Globus pallidus (tissue), 1 donor: ENCODE measurements at regions not wholly inside any gene's neighbourhood (a gene's known extent, or its start where the extent isn't known, plus 50 kb on each side); places are given as distances from the start of the nearest gene placed in this dataset.

Source experiments
- DNase-seq: peaks from one replicate; pipeline ENCODE4 v3.0.0-alpha.2; 2015; ENCODE audit warnings: low spot score

DNA sequence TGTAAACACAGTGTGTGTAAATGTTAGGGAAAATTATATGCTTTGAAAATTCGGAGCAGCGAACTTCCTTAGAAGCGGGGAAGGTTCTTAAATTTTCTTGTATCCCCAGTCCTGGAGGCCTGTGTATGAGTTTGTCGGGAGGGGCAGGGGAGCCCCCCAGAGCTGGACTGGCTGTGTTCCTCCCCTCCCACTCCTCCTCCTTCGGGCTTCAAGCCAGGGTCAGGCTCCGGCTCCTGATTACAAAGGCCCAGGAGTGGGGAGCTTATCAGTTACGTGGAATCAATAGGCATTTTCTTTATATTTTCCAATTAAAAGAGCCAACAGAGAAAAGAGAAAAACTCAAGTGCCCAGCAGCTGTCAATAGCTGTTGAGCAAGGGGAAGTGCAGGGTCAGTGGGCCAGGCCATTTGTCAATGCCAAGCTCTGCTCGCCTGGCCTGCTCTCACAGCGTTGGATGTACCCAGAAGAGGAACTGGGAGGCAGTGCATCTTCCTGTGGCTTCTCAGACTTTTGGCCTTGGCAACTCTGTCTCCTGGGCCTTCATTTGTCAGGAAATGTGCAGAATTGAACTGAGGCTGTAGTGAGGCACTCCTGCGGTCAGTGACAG, 156.9 kb upstream of the PCBD1 start:
- peak; percentile 37 for DNase-seq

DNA sequence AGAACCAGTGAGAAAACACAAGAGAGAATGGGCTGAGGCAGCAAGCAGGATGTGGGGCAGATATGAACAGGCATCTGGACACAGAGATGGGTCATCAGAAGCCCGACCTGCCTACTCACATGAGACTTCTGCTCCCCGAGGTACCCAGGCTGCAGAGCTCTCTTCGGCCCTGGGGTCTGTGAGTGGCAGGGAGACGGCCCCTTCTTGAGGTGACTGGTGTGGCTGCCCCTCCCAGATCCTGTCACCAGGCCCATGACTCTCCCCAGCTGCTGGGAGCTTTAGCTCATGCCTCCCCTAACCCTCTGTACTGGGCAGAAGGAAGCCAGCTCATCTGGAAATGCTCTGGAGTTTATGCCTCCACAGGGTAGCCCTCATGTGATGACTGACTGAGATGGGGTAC, 157.6 kb upstream of the PCBD1 start:
- no peak for DNase-seq

- DNase-seq, result no peak
Measured at GRCh38 chr10:71046747-71047146, 158.4 kb upstream of the PCBD1 start.

- no peak for DNase-seq
Measured at GRCh38 chr10:71048971-71049615, 160.7 kb upstream of the PCBD1 start.

DNA sequence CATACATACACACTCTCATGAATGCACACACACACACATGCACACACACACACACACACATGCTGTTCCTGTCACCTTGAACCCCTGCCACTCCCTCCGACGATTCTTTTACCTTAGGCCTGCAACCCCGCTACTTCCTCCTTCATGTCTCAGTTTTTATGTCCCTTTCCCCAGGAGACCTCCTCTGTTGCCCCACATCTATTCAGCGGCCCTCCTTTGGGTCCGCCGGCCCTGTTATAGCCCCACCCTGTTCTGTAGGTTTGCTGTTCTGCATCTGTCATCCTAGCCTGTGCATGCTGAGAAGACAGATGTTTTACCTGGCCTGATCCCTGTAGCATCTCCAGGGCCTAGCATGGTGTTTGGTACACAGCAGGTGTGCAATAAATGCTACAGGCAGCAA, 161.6 kb upstream of the PCBD1 start:
- no peak for DNase-seq

DNA sequence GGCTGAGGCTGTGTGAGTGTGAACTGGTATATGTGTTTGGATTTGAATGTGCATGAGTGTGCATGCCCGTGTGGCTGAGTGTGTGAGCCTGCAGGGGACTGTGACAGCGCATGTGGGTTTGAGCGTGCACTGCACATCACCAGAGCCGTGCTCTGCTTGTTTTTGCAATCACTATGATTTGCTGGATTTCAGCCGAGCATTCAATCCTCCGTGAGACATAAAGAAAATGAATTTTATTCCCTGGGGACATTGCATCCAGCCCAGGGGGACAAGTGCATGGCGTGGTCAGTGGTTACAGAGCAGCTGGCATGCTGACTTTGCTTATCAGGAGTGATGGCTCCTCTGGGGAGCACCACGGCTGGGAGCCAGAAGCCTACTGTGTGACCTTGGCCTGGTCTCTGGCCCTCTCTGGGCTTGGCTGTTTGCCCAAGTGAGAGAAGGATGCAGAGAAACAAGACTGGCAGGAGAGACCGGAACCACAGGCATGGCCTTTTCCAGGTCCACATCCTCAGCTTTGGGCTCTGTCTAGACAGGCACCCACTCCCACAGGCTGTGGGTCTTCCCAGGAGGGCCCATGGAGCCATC, 160.2 kb upstream of the UNC5B start:
- no peak for DNase-seq

GRCh38 chr10:71052708-71053107, 159.7 kb upstream of the UNC5B start:
- DNase-seq, result no peak

- no peak for DNase-seq
Measured at GRCh38 chr10:71053169-71053895, 159.0 kb upstream of the UNC5B start.

DNA sequence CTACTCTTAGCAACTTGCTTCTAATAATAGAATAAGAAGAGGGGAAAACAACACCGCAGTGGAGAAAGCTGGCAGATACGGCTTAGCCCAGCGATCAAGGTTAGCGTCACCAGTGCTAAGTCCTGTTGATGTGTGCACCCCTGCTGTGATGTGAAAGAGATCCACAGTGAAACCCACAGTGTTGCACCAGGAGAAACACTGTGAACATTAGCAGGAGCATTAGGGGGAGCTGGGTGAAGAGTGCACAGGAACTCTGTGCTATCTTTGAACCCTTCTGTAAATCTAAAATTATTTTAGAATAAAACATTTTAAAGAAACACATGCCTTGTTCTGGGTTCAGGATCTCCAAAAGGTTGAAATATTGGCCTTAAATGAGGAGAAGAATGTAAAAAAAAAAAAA, 154.1 kb upstream of the UNC5B start:
- DNase-seq, result no peak

- no peak for DNase-seq
Measured at GRCh38 chr10:71059054-71059818, 153.1 kb upstream of the UNC5B start.

DNA sequence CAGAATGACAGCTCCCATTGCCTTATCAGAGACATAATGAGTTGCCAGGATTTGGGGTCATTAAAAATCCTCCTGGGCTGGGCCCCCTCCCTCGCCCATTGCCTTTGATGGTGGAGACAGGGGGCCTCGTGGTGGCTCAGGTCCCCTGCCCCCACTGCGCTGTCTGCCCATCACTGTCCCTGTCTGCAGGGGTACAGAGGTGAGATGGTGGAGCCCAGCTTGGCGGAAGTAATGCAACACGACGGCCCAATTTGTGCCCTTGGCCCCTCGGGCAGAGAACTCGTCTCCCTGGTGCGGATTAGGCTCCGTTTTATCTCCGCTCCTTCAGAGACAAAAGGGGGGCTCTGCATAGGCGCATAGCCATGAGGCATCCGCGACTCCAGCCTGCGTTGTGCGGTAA, 152.4 kb upstream of the UNC5B start:
- DNase-seq, result no peak

GRCh38 chr10:71060476-71061426, 151.6 kb upstream of the UNC5B start:
- DNase-seq, result no peak

GRCh38 chr10:71061472-71061871, 150.9 kb upstream of the UNC5B start:
- DNase-seq, result no peak

GRCh38 chr10:71062156-71062555, 150.2 kb upstream of the UNC5B start:
- no peak for DNase-seq

- DNase-seq, result no peak
Measured at GRCh38 chr10:71063401-71063800, 149.0 kb upstream of the UNC5B start.

- no peak for DNase-seq
Measured at GRCh38 chr10:71064413-71065118, 147.8 kb upstream of the UNC5B start.

DNA sequence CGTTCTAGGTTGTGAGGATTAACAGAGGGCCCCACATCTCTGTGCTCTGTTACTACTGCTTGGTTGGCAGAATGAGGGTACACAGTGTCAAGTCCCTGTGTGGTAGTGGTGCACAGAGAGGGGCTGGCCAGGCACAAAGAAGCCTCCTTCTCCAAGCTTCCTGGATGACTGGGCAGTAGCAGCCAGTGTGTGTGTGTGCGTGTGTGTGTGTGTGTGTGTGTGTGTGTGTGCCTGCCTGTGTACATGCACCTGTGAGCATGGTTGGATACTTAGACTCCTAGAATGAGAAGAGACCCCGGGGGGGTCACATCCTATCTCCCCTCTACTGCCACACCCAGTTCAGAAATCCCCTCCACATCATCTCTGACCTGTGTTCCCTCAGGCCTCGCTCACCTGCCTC, 146.7 kb upstream of the UNC5B start:
- DNase-seq, result no peak

DNA sequence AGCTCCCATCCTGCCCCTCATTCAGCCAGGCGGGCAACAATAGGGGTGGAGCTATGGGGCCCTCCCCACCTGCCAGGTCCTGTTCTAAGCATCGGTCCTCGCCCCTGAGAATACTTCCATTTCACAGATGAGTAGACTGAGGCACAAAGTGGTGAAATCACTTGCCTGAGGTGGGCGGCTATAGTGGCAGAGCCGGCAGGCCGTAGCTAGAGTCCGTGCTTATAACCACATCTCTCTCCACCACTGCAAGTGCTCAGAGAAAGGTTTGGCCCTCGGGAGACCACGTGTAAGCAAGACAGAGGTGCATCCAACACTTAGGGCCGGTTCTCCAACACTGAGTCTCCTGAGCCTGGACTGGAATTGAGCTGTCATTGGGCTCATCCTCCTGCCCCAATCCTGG, 145.8 kb upstream of the UNC5B start:
- no peak for DNase-seq

GRCh38 chr10:71067098-71067740, 145.2 kb upstream of the UNC5B start:
- no peak for DNase-seq

- DNase-seq, result peak; percentile 44
Measured at GRCh38 chr10:71068861-71069271, 143.5 kb upstream of the UNC5B start.
